ENCODE measurements at regions not wholly inside any gene's neighbourhood (a gene's known extent, or its start where the extent isn't known, plus 50 kb on each side); places are given as distances from the start of the nearest gene placed in this dataset.

- no peak for DNase-seq (ENCODE audit: low read depth)
- TF ChIP-seq CTCF (IDR thresholded peaks at IDR 0.05; ENCODE audit: insufficient read depth, low read length), result no peak
- H3K4me3 ChIP-seq (ENCODE audit: low read depth, low read length), result no peak overlapping the region
Observed at GRCh38 chr2:217288472-217289063, 428.7 kb upstream of the TNP1 start.

- no peak overlapping the region for H3K4me3 ChIP-seq (ENCODE audit: low read depth, low read length)
- DNase-seq (ENCODE audit: low read depth), result peak; percentile 75
- no peak for TF ChIP-seq CTCF (IDR thresholded peaks at IDR 0.05; ENCODE audit: insufficient read depth, low read length)
Observed at GRCh38 chr2:217286833-217287232, 427.0 kb upstream of the TNP1 start.

GRCh38 chr2:217285926-217286325, 426.1 kb upstream of the TNP1 start:
- TF ChIP-seq CTCF (IDR thresholded peaks at IDR 0.05; ENCODE audit: insufficient read depth, low read length), result no peak
- no peak overlapping the region for H3K4me3 ChIP-seq (ENCODE audit: low read depth, low read length)
- DNase-seq (ENCODE audit: low read depth), result no peak

- DNase-seq (ENCODE audit: low read depth), result no peak
- H3K4me3 ChIP-seq (ENCODE audit: low read depth, low read length), result no peak overlapping the region
- TF ChIP-seq CTCF (IDR thresholded peaks at IDR 0.05; ENCODE audit: insufficient read depth, low read length), result no peak
Observed at GRCh38 chr2:217283460-217283859, 423.6 kb upstream of the TNP1 start.

GRCh38 chr2:217282531-217282930, 422.7 kb upstream of the TNP1 start:
- TF ChIP-seq CTCF (IDR thresholded peaks at IDR 0.05; ENCODE audit: insufficient read depth, low read length), result no peak
- peak; percentile 88 for DNase-seq (ENCODE audit: low read depth)
- no peak overlapping the region for H3K4me3 ChIP-seq (ENCODE audit: low read depth, low read length)

- H3K4me3 ChIP-seq (ENCODE audit: low read depth, low read length), result no peak overlapping the region
- TF ChIP-seq CTCF (IDR thresholded peaks at IDR 0.05; ENCODE audit: insufficient read depth, low read length), result no peak
- DNase-seq (ENCODE audit: low read depth), result peak; percentile 96
Observed at GRCh38 chr2:217279556-217279955, 419.7 kb upstream of the TNP1 start.

GRCh38 chr2:217279140-217279539, 419.3 kb upstream of the TNP1 start:
- no peak overlapping the region for H3K4me3 ChIP-seq (ENCODE audit: low read depth, low read length)
- peak; percentile 52 for DNase-seq (ENCODE audit: low read depth)
- TF ChIP-seq CTCF (IDR thresholded peaks at IDR 0.05; ENCODE audit: insufficient read depth, low read length), result peak; percentile 11

All from fibroblast of the aortic adventitia (primary cell).